ENCODE measurements at regions not wholly inside any gene's neighbourhood (a gene's known extent, or its start where the extent isn't known, plus 50 kb on each side); places are given as distances from the start of the nearest gene placed in this dataset.

DNA sequence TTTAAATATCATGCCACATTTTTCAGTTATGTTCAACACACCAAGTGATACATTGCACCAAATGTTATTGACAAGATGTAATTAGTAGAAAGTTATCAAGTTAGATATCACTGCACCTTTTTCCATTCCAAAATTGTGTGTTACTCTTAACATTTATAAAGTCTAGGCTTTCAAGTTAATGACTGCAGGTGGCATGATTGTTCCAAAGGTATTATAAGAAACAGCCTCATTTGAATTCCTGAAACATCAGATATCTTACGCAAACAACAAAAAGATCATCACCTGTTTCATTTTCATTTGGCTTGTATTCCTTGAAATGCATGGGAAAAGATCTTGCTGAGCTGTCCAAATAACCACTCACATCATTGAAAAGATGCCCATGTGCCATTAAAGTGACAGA lies 1528.2 kb upstream of the ZEB2 start:
- TF ChIP-seq, protein P1, sequence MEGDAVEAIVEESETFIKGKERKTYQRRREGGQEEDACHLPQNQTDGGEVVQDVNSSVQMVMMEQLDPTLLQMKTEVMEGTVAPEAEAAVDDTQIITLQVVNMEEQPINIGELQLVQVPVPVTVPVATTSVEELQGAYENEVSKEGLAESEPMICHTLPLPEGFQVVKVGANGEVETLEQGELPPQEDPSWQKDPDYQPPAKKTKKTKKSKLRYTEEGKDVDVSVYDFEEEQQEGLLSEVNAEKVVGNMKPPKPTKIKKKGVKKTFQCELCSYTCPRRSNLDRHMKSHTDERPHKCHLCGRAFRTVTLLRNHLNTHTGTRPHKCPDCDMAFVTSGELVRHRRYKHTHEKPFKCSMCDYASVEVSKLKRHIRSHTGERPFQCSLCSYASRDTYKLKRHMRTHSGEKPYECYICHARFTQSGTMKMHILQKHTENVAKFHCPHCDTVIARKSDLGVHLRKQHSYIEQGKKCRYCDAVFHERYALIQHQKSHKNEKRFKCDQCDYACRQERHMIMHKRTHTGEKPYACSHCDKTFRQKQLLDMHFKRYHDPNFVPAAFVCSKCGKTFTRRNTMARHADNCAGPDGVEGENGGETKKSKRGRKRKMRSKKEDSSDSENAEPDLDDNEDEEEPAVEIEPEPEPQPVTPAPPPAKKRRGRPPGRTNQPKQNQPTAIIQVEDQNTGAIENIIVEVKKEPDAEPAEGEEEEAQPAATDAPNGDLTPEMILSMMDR (IDR thresholded peaks at IDR 0.05; ENCODE audit: unreplicated experiment): no peak

DNA sequence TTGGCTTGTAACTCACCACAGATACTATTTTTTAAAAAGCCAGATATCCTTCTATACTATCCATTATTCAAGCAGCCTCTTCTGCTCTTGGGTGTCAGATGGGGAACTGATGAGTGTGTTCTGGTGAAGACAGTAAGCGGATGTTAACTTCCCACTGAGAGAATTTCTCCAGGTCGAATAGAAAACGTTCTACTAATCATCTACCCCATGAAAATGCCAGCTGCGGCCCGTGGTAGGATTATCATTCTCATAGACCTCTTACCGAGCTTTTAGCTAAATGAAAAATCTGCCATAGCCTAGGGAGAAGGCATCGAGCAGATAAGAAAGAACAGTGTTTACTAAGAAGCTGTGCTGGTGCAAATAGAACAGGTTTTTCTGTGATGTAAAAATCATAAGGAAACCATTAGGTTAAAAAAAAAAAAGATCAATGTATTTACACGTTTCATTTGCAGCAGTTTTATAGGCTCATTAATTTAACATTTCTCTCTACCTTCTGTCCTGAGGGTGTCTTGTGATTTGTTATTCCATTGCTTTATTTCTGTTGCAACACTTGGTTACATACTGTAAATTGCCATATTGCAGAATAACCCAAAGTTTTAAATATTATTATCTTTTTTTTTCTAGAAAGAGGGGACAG lies 1521.5 kb upstream of the ZEB2 start:
- Mint-ChIP-seq H3K27me3 (no peaks in the 10 kb centered on the region), H3K9me3 (ENCODE audit: low read depth) (no peaks in the 10 kb centered on the region), H3K4me3 (ENCODE audit: low read depth) (no peak overlapping the region), H3K4me1 (ENCODE audit: low read depth) (peaks cover 7% of the 10 kb centered on the region), H3K36me3 (ENCODE audit: insufficient read depth) (no peaks in the 10 kb centered on the region), H3K27ac (no peak overlapping the region)
- no peak for DNase-seq (ENCODE audit: low spot score, unreplicated experiment)
- TF ChIP-seq, protein P1 (IDR thresholded peaks at IDR 0.05; ENCODE audit: unreplicated experiment): no peak

More for the DNA sequence above, 1528.2 kb upstream of the ZEB2 start:
- no peak for DNase-seq (ENCODE audit: low spot score, unreplicated experiment)
- Mint-ChIP-seq H3K27ac (no peak overlapping the region), H3K27me3 (no peaks in the 10 kb centered on the region), H3K9me3 (ENCODE audit: low read depth) (no peaks in the 10 kb centered on the region), H3K4me3 (ENCODE audit: low read depth) (no peak overlapping the region), H3K4me1 (ENCODE audit: low read depth) (no peaks in the 10 kb centered on the region), H3K36me3 (ENCODE audit: insufficient read depth) (no peaks in the 10 kb centered on the region)

DNA sequence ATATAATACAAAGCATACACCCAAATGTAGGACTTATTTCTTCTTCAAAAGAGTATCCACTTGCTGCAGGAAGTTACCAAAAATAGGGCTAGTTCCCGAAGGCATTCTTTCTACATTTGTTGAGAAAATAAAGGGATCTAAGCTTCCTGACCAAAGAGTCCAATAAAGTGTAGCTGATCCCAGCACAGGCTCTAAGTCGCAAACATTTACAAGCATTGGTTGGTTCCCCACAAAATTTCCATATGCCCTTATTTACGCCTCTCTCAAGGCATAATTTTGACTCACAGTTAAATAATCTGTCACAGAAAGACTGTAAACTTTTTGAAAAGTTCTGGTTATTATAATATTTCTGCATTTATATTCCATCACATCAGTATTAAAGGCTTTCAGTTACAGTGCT lies 1520.1 kb upstream of the ZEB2 start:
- Mint-ChIP-seq H3K27ac (no peak overlapping the region), H3K4me1 (ENCODE audit: low read depth) (peaks cover 7% of the 10 kb centered on the region), H3K27me3 (no peaks in the 10 kb centered on the region), H3K4me3 (ENCODE audit: low read depth) (no peak overlapping the region), H3K36me3 (ENCODE audit: insufficient read depth) (no peaks in the 10 kb centered on the region), H3K9me3 (ENCODE audit: low read depth) (no peaks in the 10 kb centered on the region)
- DNase-seq (ENCODE audit: low spot score, unreplicated experiment): no peak
- TF ChIP-seq, protein P1 (IDR thresholded peaks at IDR 0.05; ENCODE audit: unreplicated experiment): no peak

DNA sequence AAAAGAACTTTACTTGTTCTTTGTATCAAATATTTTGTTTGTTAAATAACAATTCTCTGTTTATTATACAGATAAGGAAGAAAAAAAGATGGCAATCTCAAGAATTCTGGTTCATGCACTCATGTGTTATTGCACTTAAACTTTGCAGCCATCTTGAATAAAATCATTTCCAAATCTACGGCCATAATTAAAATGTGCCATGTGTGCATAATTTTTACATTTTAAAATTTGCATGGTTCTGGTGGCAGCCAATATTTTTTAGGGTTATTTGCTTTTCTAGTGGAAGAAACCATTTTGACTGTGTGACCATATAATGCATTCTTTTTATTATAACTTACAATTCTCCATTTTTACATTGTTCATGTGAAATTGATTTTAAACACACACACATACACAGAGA lies 1518.1 kb upstream of the ZEB2 start:
- no peak for DNase-seq (ENCODE audit: low spot score, unreplicated experiment)
- Mint-ChIP-seq H3K27ac (no peak overlapping the region), H3K4me1 (ENCODE audit: low read depth) (peaks cover 7% of the 10 kb centered on the region), H3K27me3 (no peaks in the 10 kb centered on the region), H3K9me3 (ENCODE audit: low read depth) (no peaks in the 10 kb centered on the region), H3K4me3 (ENCODE audit: low read depth) (no peak overlapping the region), H3K36me3 (ENCODE audit: insufficient read depth) (no peaks in the 10 kb centered on the region)
- TF ChIP-seq, protein P1 (IDR thresholded peaks at IDR 0.05; ENCODE audit: unreplicated experiment): no peak

DNA sequence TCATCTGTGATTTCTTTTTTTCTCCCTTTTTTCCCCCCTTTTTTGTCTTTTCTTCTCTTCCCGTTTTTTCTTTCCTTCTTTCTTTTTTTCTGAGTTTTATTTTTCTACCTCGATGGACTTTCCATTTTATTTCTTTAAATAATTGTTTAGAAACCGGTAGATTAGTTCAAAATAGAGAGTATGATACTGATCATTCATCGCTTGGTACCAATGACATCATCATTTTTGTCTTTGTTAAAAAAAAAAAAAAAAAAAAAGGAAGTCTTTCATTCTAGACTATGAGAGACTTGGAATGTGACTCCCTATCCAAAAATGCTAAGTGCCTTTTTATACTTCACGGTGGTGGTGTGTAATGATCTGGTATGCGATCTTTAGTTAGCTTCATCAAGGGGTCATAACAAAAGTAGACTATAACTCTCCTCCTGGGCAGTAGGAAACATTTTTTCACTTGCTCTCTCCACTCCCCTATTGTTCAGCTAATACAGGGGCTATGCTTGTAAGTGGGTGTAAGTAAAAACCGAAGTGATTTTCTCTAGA lies 1517.5 kb upstream of the ZEB2 start:
- no peak overlapping the region for H3K27ac Mint-ChIP-seq
- H3K36me3 Mint-ChIP-seq (ENCODE audit: insufficient read depth): no peaks in the 10 kb centered on the region
- peaks cover 7% of the 10 kb centered on the region for H3K4me1 Mint-ChIP-seq (ENCODE audit: low read depth)
- H3K27me3 Mint-ChIP-seq: no peaks in the 10 kb centered on the region
- TF ChIP-seq, protein P1 (IDR thresholded peaks at IDR 0.05; ENCODE audit: unreplicated experiment): no peak
- no peaks in the 10 kb centered on the region for H3K9me3 Mint-ChIP-seq (ENCODE audit: low read depth)
- DNase-seq (ENCODE audit: low spot score, unreplicated experiment): no peak
- no peak overlapping the region for H3K4me3 Mint-ChIP-seq (ENCODE audit: low read depth)

All from progenitor cell of endocrine pancreas (in vitro differentiated cells).